GM18498 (cell line): ENCODE measurements at regions not wholly inside any gene's neighbourhood (a gene's known extent, or its start where the extent isn't known, plus 50 kb on each side); places are given as distances from the start of the nearest gene placed in this dataset.

ENCODE experiments used
- ATAC-seq: cut with Tn5 transposase; IDR thresholded peaks from one replicate; pipeline ENCODE4 v1.9.1; 2021; ENCODE audit warnings: mild to moderate bottlenecking, moderate library complexity; ENCODE audit not compliant: unreplicated experiment

DNA sequence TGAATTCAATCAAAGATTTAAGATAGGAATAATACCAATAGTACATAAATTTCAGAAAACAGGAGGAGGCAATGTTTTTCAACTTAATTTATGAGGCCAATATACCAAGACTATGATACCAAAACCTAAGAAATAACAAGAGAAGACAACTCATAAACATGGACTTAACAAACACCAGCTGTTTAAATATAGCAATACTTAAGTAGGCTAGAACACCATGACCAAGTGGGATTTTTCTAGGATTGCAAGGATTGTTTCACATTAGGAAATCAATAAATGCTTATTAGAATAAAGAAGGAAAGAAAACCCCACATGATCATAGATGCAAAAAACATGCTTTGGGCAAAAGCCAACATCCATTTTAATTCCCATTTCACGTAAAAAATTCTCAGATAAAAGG is 355.1 kb downstream of the EPM2A start:
- ATAC-seq, result no peak

DNA sequence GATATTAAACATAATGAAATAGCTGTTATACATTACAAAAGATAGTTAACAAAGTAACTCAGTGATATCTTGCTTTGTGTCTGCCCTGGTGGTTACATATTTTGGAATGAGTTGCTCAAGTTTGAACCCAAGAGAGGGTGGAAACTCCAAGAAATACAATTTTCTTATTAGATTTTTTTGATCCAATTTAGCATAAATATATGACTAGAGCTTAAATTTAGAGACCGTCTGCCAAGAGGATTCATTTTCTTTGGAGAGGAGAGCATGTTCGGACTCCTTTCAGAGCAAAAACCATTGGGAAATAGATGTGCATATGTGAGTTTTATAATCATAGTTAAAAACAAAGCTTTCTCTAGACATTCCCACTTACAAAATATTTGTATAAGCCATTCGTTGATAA is 353.4 kb downstream of the EPM2A start:
- no peak for ATAC-seq

- no peak for ATAC-seq
Observed at GRCh38 chr6:145383428-145383827, 351.9 kb downstream of the EPM2A start.

DNA sequence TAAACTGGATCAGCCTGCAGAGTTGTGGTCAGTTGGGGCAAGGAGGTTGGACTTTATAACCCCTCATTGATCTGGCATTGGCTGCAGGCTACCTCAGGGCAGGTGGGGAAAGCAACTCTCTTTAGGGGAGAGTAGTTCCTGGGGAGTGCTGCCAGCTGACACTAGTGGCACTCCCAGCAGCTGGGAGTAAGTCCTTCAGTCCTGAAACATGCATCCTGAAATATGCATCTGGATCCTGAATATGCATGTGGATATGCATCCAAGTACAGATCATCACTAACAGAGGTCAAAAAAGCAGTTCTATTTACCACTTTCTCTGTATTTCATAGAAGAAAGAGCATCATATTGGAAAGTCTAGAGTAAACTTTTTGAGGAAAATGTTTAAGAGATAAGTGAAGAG is 350.8 kb downstream of the EPM2A start:
- ATAC-seq, result no peak

GRCh38 chr6:145396499-145396898 is 338.8 kb downstream of the EPM2A start:
- ATAC-seq, result no peak

- ATAC-seq, result no peak
Observed at GRCh38 chr6:145400508-145400907, 334.8 kb downstream of the EPM2A start.

GRCh38 chr6:145405006-145405551 is 330.2 kb downstream of the EPM2A start:
- no peak for ATAC-seq

DNA sequence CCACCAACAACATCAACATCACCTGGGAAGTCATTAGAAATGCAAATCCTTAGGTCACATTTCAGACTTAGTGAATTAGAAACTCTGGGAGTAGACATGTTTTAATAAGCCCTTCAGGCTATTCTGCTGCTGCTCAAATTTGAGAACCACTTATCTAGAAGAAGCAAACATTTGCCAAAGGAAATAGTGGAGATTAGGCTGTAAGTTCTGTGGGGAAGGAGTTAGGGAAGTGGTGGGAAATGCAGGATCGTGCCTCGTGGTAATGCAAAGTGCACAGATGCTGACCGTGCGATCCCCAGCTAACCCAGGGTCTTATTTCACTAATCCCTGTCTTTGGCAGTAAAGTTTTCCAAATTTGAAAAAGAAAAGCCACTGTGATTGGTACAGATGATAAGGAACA is 328.5 kb downstream of the EPM2A start:
- ATAC-seq, result no peak

GRCh38 chr6:145415616-145416015 is 319.7 kb downstream of the EPM2A start:
- no peak for ATAC-seq

- no peak for ATAC-seq
Observed at GRCh38 chr6:145420599-145420998, 314.7 kb downstream of the EPM2A start.

- no peak for ATAC-seq
Observed at GRCh38 chr6:145423936-145424335, 311.4 kb downstream of the EPM2A start.

- no peak for ATAC-seq
Observed at GRCh38 chr6:145427232-145427631, 308.1 kb downstream of the EPM2A start.

DNA sequence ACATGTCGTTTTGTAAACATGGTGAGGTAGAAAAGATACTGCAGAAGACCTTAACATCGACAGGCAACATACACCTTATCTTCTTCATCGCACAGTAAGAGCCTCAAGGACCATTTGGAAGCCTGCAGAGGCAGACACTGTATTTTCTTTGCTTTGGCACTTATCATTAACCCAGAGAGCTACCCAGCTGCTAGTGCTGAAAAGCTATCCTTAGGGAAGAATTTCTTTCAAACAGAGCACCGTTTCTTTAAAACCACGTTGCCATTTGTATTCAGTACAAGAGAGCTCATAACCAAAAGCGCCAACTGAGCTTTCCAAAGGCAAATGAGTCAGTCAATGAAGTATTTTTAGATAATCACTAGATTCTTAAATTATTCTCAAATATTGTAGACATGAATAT is 306.6 kb downstream of the EPM2A start:
- ATAC-seq, result no peak

- ATAC-seq, result no peak
Observed at GRCh38 chr6:145442110-145442509, 293.2 kb downstream of the EPM2A start.

GRCh38 chr6:145445674-145446073 is 289.6 kb downstream of the EPM2A start:
- no peak for ATAC-seq

- no peak for ATAC-seq
Observed at GRCh38 chr6:145451029-145451428, 284.3 kb downstream of the EPM2A start.

DNA sequence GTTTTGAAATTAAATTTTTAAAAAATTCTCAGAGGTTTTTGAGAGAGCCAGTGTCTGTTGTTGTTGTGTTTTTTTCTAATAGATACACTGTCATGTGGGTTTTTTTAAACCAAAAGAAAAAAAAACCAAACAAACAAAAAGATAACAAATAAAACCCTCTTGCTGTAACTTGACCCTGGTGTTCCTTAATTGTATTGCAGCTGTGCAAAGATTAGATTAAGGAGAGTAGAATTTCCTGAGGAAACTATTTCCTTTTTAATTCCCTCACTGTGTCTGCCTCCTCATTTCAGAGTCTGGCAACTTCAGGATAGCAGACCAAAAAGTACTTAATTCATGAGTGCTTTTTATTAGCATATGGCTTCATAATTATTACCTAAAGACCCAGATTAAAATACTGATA is 281.9 kb downstream of the EPM2A start:
- ATAC-seq, result no peak

DNA sequence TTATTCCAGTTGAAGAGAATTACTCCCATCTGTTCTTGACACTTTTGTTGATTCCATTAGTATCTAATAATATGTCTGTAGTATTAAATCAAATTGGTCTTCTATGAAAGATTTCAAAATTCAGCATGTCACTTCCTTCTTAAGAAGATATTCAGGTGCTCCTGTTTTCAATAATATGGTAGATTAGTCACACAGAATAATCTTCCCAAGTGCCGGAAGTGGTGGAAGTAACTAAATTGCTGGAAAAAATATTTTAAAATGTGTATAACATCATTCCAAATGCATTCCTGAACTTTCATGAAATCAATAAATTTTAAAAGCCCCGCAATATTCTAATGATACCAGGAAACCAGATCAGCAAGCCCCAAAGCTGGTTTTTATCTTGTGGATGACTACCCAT is 281.3 kb downstream of the EPM2A start:
- no peak for ATAC-seq

GRCh38 chr6:145457556-145457955 is 277.8 kb downstream of the EPM2A start:
- no peak for ATAC-seq

GRCh38 chr6:145468534-145468933 is 266.8 kb downstream of the EPM2A start:
- ATAC-seq, result no peak

DNA sequence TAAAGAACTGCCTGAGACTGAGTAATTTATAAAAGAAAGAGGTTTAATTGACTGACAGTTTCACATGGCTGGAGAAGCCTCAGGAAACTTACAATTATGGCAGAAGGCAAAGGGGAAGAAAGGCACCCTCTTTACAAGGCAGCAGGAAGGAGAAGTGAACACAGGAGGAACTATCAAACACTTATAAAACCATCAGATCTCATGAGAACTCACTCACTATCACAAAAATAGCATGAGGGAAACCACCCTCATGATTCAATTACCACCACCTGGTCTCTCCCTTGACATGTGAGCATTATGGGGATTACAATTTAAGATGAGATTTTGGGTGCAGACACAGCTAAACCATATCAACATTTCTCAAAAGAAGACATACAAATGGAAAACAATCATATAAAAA is 266.3 kb downstream of the EPM2A start:
- ATAC-seq, result no peak

DNA sequence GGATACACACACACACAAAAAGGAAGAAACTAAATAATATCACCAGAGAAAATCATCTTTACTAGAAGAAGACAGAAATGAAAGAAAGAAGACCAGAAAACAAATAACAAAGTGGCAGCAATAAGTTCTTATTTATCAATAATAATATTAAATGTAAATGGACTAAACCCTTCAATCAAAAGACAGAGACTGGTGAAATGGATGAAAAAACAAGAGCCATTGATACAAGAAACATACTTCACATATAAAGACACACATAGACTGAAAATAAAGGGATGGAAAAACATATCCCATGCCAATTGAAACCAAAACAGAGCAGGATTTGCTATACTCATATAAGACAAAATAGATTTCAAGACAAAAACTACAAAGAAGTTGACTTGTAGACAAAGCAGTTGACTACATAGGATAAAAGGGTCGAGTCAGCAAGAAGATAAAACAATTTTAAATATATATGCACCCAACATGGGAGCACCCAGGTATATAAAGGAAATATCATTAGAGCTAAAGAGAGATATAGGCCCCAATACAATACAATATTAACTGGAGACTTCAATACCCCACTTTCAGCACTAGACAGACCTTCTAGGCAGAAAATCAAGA is 259.4 kb downstream of the EPM2A start:
- no peak for ATAC-seq

DNA sequence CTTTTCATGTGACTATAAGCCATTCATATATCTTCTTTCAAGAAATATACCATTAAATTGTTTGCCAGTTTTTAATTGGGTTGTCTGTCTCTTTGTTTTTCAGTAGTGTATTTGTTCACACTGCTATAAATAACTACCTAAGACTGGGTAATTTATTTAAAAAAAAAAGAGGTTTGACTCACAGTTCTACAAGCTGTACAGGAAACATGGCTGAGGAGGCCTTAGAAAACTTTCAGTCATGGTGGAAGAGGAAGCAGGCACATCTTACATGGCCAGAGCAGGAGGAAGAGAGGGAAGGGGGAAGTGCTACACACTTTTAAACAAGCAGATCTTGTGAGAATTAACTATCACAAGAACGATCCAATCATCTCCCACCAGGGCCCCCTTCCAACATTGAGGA is 255.3 kb downstream of the EPM2A start:
- no peak for ATAC-seq
